Inferior parietal cortex (tissue), 1 donor: ENCODE measurements at regions not wholly inside any gene's neighbourhood (a gene's known extent, or its start where the extent isn't known, plus 50 kb on each side); places are given as distances from the start of the nearest gene placed in this dataset.
A peak's percentile ranks its signal among the peaks of the same experiment; 100 is the strongest.

ENCODE experiments used
- DNase-seq: peaks from one replicate; pipeline ENCODE4 v3.0.0-alpha.2; 2016; ENCODE audit errors: extremely low spot score

- DNase-seq = no peak
Observed at GRCh38 chr13:90142251-90142650, 1205.2 kb upstream of the MIR17HG start.

GRCh38 chr13:90154311-90154960 lies 1193.1 kb upstream of the MIR17HG start:
- DNase-seq = no peak

- DNase-seq = no peak
Observed at GRCh38 chr13:90156390-90156789, 1191.1 kb upstream of the MIR17HG start.

- no peak for DNase-seq
Observed at GRCh38 chr13:90168953-90169352, 1178.5 kb upstream of the MIR17HG start.

- DNase-seq = no peak
Observed at GRCh38 chr13:90170208-90170607, 1177.3 kb upstream of the MIR17HG start.

DNA sequence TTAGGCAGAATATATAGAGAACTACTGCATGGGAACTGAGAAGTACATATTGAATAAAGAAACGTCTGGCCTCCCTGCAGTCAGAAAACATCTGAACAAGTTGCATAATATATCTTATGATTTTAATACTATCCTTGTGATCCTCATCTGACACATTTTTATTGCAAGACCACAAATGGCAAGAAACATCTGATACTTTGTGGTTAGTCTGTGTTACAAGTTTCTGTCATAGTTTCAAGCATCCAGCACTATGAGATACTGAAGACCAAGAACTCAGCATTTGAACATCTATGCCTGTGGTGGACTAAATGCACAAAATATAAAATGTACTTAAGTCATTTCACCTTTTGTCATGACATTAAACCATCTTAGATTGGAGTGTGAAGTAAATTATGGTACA lies 1175.8 kb upstream of the MIR17HG start:
- no peak for DNase-seq

GRCh38 chr13:90177512-90177911 lies 1170.0 kb upstream of the MIR17HG start:
- peak; percentile 13 for DNase-seq

- DNase-seq = no peak
Observed at GRCh38 chr13:90184355-90184754, 1163.1 kb upstream of the MIR17HG start.

GRCh38 chr13:90185734-90186133 lies 1161.8 kb upstream of the MIR17HG start:
- DNase-seq = no peak

DNA sequence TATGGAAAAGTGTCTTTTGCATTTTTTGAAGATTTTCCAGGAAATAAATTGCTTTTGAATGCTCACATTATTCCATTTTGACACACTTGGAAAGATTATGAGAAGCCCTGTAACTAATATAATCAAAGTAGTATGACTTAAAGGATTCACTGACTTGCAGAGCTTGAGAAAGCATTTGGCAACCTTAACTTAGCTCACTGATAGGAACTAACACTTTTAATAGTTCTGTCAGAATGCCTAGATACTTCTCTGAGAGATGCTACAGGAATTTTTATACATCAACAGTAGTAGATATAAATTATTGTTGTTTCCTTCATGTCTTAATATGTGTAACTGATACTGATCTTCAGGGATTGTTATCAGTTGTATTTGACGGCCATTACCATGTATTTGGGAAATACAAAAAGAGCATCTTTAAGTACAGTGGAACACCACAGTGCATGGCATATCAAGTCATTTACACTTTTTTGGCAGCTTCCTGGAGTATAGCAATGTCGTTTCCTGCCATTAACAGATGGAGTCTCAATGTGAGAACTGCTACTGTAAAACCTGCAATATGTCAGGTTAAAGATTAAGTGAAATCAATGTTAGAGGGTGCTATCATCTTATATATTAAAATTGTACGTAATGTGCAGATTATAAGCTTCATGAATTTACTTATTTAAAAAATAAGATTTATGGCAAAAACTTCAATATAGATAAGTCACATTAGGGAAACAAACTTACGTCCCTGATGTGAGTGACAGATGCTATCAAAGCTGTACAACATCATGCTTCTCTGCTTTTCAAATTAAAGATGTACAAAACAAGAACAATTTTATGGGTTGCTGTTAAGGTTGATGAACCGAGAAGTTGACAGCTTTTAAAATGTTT lies 1159.8 kb upstream of the MIR17HG start:
- DNase-seq = no peak

DNA sequence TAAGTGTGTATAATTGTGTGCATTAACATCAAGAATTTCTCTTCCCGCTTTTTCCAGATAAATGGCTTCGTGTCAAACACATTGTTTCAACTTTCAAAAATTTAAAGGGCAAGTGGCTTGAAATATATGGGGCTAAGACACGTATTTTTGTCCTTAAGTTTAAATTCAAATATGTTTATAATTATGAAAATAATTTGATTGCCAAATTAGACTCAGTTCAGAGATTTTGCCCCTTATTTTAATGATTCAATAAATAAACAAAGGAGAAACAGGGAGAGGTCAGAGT lies 1159.2 kb upstream of the MIR17HG start:
- DNase-seq = no peak

- no peak for DNase-seq
Observed at GRCh38 chr13:90197722-90198121, 1149.8 kb upstream of the MIR17HG start.

- DNase-seq = no peak
Observed at GRCh38 chr13:90201202-90201601, 1146.3 kb upstream of the MIR17HG start.

- DNase-seq = no peak
Observed at GRCh38 chr13:90201676-90202460, 1145.6 kb upstream of the MIR17HG start.

DNA sequence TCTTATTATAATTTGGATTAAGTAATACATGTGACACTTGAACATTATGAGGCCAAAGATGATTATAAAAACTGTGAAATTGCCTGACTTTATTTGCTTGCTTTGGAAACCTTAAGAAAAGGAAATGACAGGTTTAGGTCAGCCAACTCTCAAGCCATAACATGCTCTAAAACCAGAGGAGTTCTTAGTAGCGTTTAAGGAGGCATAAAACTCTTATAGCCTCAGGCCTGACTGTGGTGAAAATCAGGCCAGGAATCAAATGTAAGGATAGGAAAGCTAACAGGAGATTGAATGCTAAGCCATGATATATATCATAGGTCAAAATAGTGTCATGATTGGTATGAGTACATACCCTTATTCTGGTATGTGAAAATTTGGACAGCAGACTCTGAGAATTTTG lies 1142.4 kb upstream of the MIR17HG start:
- DNase-seq = no peak

- no peak for DNase-seq
Observed at GRCh38 chr13:90205911-90206310, 1141.6 kb upstream of the MIR17HG start.

- no peak for DNase-seq
Observed at GRCh38 chr13:90217275-90217674, 1130.2 kb upstream of the MIR17HG start.

DNA sequence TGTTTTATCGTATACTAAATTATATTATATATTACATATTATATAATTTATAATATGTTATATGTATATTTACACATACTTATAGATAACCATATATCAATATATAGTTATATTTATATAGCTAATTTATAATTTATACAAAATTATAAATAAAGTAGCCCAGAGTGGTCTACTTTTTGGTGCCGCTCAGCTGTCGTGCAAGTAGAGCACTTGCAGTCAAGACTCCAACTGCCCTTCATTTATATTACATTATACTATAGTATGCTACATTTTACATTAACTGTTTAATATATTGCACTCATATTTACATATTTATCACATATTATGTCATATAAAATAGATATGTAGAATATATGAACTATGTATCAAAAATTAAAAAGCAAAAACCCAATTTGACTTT lies 1124.7 kb upstream of the MIR17HG start:
- DNase-seq = no peak

DNA sequence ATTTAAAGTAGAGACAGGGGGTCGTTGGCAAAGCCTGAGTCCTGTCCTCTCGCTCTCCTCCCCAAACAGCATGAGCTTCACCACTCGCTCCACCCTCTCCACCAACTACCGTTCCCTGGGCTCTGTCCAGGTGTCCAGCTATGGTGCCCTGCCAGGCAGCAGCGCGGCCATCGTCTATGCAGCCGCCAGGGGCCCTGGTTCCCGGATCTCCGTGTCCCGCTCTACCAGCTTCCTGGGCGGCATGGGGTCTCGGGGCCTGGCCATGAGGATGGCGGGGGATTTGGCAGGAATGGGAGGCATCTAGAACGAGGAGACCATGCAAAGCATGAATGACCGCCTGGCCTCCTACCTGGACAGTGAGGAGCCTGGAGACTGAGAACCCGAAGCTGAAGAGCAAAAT lies 1117.2 kb upstream of the MIR17HG start:
- DNase-seq = no peak

DNA sequence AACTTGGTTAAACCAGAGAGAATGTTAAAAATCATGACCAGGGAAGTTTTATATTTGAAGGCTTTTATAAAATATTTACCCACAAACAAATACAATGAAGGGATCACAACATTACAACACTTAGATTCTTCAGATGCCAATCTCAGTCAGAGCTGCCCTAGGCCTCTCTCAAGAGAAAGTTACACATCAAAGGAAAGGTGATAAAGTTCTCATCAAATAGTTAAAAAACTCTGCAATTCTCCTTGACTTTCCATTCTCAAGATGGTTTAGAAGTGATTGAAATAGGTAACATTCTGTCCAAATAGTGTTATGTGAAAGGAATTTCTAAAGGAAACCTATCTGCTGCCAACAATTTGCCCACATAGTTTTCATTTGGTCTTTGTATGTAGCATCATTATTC lies 1115.2 kb upstream of the MIR17HG start:
- no peak for DNase-seq

DNA sequence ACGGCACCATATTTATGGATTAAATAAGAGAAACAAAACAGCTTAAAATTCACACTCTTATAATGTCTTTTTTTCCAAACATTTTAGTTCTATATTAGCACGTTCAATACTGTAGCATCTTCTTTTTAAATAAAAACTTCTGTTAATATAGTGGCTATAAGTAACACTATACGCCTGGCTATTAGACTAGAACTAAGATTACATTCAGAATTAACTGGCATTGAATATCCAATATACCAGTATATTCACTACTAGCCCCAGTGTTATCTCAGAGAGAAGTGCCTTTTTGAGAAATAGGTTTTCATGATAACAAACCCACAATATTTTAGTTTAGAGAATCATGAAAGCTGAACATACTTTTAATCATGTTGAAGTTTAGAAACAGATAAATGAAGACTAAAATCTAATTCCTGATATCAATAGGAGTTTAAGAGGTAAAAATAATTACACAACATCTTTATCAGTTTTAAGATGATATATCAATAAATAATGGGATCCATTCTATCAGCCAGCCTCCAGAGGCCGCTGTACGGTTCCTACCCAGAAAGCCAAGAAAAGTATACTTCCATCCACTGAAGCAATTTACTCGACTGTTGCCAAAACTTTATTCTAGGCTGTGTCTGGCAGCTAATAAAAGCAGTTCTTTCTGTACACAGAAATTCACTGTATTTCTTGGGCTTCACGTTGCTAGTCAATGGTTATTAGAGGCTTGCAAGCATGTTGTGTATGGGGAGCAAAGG lies 1113.4 kb upstream of the MIR17HG start:
- DNase-seq = no peak

- DNase-seq = no peak
Observed at GRCh38 chr13:90237852-90238251, 1109.6 kb upstream of the MIR17HG start.
